ENCODE measurements at regions not wholly inside any gene's neighbourhood (a gene's known extent, or its start where the extent isn't known, plus 50 kb on each side); places are given as distances from the start of the nearest gene placed in this dataset.

- H3K9me2 ChIP-seq (replicated peaks; ENCODE audit: insufficient read depth), result no peaks in the 10 kb centered on the region
- H3K4me2 ChIP-seq, result peak overlapping the region; percentile 68
- WGBS (ENCODE audit: low lambda C conversion rate, missing lambda C conversion rate), result 62% methylated on average over 4 of the region's 4 CpGs
- H3K27ac ChIP-seq, result peak overlapping the region; percentile 43
- no peak overlapping the region for H3K4me3 ChIP-seq
- peaks cover 4% of the 10 kb centered on the region for H3K4me1 ChIP-seq (ENCODE audit: insufficient read depth)
- H3K79me2 ChIP-seq, result no peaks in the 10 kb centered on the region
- no peak for TF ChIP-seq EZH2phosphoT487 (IDR thresholded peaks at IDR 0.05; ENCODE audit: low read depth, severe bottlenecking, unreplicated experiment)
- no peak for TF ChIP-seq EZH2 (IDR thresholded peaks at IDR 0.05; ENCODE audit: borderline replicate concordance)
- DNase-seq (ENCODE audit: low spot score), result peak; percentile 31
- no peaks in the 10 kb centered on the region for H4K20me1 ChIP-seq (ENCODE audit: insufficient read depth, poor library complexity, severe bottlenecking)
- no peaks in the 10 kb centered on the region for H3K36me3 ChIP-seq (replicated peaks; ENCODE audit: insufficient read depth, low read depth)
- H2AFZ ChIP-seq, result peak overlapping the region; percentile 35
- H3K9me3 ChIP-seq (ENCODE audit: low read depth), result no peaks in the 10 kb centered on the region
- no peaks in the 10 kb centered on the region for H3K27me3 ChIP-seq
These were observed 119.9 kb upstream of the TMEM106B start for GRCh38 chr7:12091231-12091630.

GRCh38 chr7:12092499-12093130, 118.5 kb upstream of the TMEM106B start:
- 88% methylated on average over 5 of the region's 5 CpGs for WGBS (ENCODE audit: low lambda C conversion rate, missing lambda C conversion rate)
- H3K4me3 ChIP-seq, result no peak overlapping the region
- no peak overlapping the region for H3K27ac ChIP-seq
- H2AFZ ChIP-seq, result no peak overlapping the region
- DNase-seq (ENCODE audit: low spot score), result no peak
- no peak overlapping the region for H3K4me2 ChIP-seq
- TF ChIP-seq EZH2phosphoT487 (IDR thresholded peaks at IDR 0.05; ENCODE audit: low read depth, severe bottlenecking, unreplicated experiment) (no peak), EZH2 (IDR thresholded peaks at IDR 0.05; ENCODE audit: borderline replicate concordance) (no peak)
- TF ChIP-seq, protein P1, sequence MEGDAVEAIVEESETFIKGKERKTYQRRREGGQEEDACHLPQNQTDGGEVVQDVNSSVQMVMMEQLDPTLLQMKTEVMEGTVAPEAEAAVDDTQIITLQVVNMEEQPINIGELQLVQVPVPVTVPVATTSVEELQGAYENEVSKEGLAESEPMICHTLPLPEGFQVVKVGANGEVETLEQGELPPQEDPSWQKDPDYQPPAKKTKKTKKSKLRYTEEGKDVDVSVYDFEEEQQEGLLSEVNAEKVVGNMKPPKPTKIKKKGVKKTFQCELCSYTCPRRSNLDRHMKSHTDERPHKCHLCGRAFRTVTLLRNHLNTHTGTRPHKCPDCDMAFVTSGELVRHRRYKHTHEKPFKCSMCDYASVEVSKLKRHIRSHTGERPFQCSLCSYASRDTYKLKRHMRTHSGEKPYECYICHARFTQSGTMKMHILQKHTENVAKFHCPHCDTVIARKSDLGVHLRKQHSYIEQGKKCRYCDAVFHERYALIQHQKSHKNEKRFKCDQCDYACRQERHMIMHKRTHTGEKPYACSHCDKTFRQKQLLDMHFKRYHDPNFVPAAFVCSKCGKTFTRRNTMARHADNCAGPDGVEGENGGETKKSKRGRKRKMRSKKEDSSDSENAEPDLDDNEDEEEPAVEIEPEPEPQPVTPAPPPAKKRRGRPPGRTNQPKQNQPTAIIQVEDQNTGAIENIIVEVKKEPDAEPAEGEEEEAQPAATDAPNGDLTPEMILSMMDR (IDR thresholded peaks at IDR 0.05; ENCODE audit: poor library complexity), result no peak
- no peaks in the 10 kb centered on the region for H3K27me3 ChIP-seq
- peaks cover 4% of the 10 kb centered on the region for H3K4me1 ChIP-seq (ENCODE audit: insufficient read depth)
- no peaks in the 10 kb centered on the region for H3K9me3 ChIP-seq (ENCODE audit: low read depth)
- no peaks in the 10 kb centered on the region for H3K9me2 ChIP-seq (replicated peaks; ENCODE audit: insufficient read depth)
- H3K79me2 ChIP-seq, result no peaks in the 10 kb centered on the region
- no peaks in the 10 kb centered on the region for H3K36me3 ChIP-seq (replicated peaks; ENCODE audit: insufficient read depth, low read depth)
- no peaks in the 10 kb centered on the region for H4K20me1 ChIP-seq (ENCODE audit: insufficient read depth, poor library complexity, severe bottlenecking)

DNA sequence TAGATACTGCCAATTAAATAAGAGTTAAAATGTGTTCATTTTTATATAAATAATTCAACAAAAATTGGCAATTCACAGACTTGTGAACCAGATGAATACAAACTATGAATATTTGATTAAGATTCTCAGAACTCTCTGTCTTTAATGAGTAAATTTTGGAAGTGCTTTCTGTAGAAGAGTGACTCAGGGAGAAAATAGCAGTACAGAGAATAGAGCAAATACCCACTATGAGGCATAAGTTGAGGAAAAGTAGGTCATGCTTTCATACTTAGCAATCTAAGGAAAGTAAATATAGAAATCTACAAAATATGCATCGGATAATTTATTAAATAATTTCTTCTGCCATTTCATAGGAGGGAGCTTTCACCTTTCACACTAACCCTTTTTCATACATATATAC, 117.7 kb upstream of the TMEM106B start:
- no peaks in the 10 kb centered on the region for H3K27me3 ChIP-seq
- DNase-seq (ENCODE audit: low spot score), result no peak
- H3K79me2 ChIP-seq, result no peaks in the 10 kb centered on the region
- no peak overlapping the region for H2AFZ ChIP-seq
- TF ChIP-seq, protein P1 (IDR thresholded peaks at IDR 0.05; ENCODE audit: poor library complexity), result no peak
- TF ChIP-seq EZH2 (IDR thresholded peaks at IDR 0.05; ENCODE audit: borderline replicate concordance) (no peak), EZH2phosphoT487 (IDR thresholded peaks at IDR 0.05; ENCODE audit: low read depth, severe bottlenecking, unreplicated experiment) (no peak)
- H3K27ac ChIP-seq, result no peak overlapping the region
- no peak overlapping the region for H3K4me3 ChIP-seq
- H3K4me2 ChIP-seq, result no peak overlapping the region
- no peaks in the 10 kb centered on the region for H3K9me2 ChIP-seq (replicated peaks; ENCODE audit: insufficient read depth)
- H3K4me1 ChIP-seq (ENCODE audit: insufficient read depth), result peaks cover 4% of the 10 kb centered on the region
- H3K9me3 ChIP-seq (ENCODE audit: low read depth), result no peaks in the 10 kb centered on the region
- H4K20me1 ChIP-seq (ENCODE audit: insufficient read depth, poor library complexity, severe bottlenecking), result no peaks in the 10 kb centered on the region
- WGBS (ENCODE audit: low lambda C conversion rate, missing lambda C conversion rate), result 93% methylated on average over 1 of the region's 1 CpG
- H3K36me3 ChIP-seq (replicated peaks; ENCODE audit: insufficient read depth, low read depth), result no peaks in the 10 kb centered on the region

- no peaks in the 10 kb centered on the region for H3K27me3 ChIP-seq
- DNase-seq (ENCODE audit: low spot score), result no peak
- TF ChIP-seq, protein P1 (IDR thresholded peaks at IDR 0.05; ENCODE audit: poor library complexity), result no peak
- TF ChIP-seq EZH2 (IDR thresholded peaks at IDR 0.05; ENCODE audit: borderline replicate concordance) (no peak), EZH2phosphoT487 (IDR thresholded peaks at IDR 0.05; ENCODE audit: low read depth, severe bottlenecking, unreplicated experiment) (no peak)
- 43% methylated on average over 4 of the region's 4 CpGs for WGBS (ENCODE audit: low lambda C conversion rate, missing lambda C conversion rate)
- H3K4me1 ChIP-seq (ENCODE audit: insufficient read depth), result peaks cover 4% of the 10 kb centered on the region
- no peaks in the 10 kb centered on the region for H3K79me2 ChIP-seq
- H3K4me2 ChIP-seq, result no peak overlapping the region
- H3K9me2 ChIP-seq (replicated peaks; ENCODE audit: insufficient read depth), result no peaks in the 10 kb centered on the region
- no peaks in the 10 kb centered on the region for H3K36me3 ChIP-seq (replicated peaks; ENCODE audit: insufficient read depth, low read depth)
- H4K20me1 ChIP-seq (ENCODE audit: insufficient read depth, poor library complexity, severe bottlenecking), result no peaks in the 10 kb centered on the region
- H3K9me3 ChIP-seq (ENCODE audit: low read depth), result no peaks in the 10 kb centered on the region
- H3K27ac ChIP-seq, result no peak overlapping the region
- peak overlapping the region; percentile 76 for H2AFZ ChIP-seq
- H3K4me3 ChIP-seq, result no peak overlapping the region
These were observed 116.7 kb upstream of the TMEM106B start for GRCh38 chr7:12094365-12094921.

All from hepatocyte (in vitro differentiated cells).